ENCODE measurements at regions not wholly inside any gene's neighbourhood (a gene's known extent, or its start where the extent isn't known, plus 50 kb on each side); places are given as distances from the start of the nearest gene placed in this dataset.

GRCh38 chr18:44186001-44186400 is 494.7 kb upstream of the SETBP1 start:
- TF ChIP-seq POLR2A (IDR thresholded peaks at IDR 0.05; ENCODE audit: low read depth, low read length) (no peak), POLR2AphosphoS5 (IDR thresholded peaks at IDR 0.05; ENCODE audit: low read depth, low read length) (no peak)
